ENCODE measurements at regions not wholly inside any gene's neighbourhood (a gene's known extent, or its start where the extent isn't known, plus 50 kb on each side); places are given as distances from the start of the nearest gene placed in this dataset.

- no peak for TF ChIP-seq POLR2A (IDR thresholded peaks at IDR 0.05)
- TF ChIP-seq, protein P1, sequence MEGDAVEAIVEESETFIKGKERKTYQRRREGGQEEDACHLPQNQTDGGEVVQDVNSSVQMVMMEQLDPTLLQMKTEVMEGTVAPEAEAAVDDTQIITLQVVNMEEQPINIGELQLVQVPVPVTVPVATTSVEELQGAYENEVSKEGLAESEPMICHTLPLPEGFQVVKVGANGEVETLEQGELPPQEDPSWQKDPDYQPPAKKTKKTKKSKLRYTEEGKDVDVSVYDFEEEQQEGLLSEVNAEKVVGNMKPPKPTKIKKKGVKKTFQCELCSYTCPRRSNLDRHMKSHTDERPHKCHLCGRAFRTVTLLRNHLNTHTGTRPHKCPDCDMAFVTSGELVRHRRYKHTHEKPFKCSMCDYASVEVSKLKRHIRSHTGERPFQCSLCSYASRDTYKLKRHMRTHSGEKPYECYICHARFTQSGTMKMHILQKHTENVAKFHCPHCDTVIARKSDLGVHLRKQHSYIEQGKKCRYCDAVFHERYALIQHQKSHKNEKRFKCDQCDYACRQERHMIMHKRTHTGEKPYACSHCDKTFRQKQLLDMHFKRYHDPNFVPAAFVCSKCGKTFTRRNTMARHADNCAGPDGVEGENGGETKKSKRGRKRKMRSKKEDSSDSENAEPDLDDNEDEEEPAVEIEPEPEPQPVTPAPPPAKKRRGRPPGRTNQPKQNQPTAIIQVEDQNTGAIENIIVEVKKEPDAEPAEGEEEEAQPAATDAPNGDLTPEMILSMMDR (IDR thresholded peaks at IDR 0.05) = no peak
Observed at GRCh38 chr16:82226327-82226726, 56.3 kb upstream of the MPHOSPH6 start.
